Gastrocnemius medialis (tissue), 4 donors: ENCODE measurements at regions not wholly inside any gene's neighbourhood (a gene's known extent, or its start where the extent isn't known, plus 50 kb on each side); places are given as distances from the start of the nearest gene placed in this dataset.

ENCODE experiments used
- CTCF ChIP-seq, 5 experiments: fragments of 450-650 bp in 3 of 5; fragments of 200-600 bp in 2 of 5; sonication (generic) in 2 of 5; IDR thresholded peaks in 4 of 5; conservative IDR thresholded peaks in 1 of 5; 1 replicate in 4 of 5; 2 replicates in 1 of 5; pipeline ENCODE4 v1.5.1; 2016 to 2019; ENCODE audit warnings: antibody characterized with exemption in 5 of 5, mild to moderate bottlenecking in 3 of 5, moderate library complexity in 3 of 5
- POLR2A ChIP-seq, 2 donors: fragments of 450-650 bp; IDR thresholded peaks; one replicate each; pipeline ENCODE4 v1.6.1; 2017; ENCODE audit warnings: antibody characterized with exemption in 2 of 2, mild to moderate bottlenecking in 2 of 2, moderate library complexity in 2 of 2

DNA sequence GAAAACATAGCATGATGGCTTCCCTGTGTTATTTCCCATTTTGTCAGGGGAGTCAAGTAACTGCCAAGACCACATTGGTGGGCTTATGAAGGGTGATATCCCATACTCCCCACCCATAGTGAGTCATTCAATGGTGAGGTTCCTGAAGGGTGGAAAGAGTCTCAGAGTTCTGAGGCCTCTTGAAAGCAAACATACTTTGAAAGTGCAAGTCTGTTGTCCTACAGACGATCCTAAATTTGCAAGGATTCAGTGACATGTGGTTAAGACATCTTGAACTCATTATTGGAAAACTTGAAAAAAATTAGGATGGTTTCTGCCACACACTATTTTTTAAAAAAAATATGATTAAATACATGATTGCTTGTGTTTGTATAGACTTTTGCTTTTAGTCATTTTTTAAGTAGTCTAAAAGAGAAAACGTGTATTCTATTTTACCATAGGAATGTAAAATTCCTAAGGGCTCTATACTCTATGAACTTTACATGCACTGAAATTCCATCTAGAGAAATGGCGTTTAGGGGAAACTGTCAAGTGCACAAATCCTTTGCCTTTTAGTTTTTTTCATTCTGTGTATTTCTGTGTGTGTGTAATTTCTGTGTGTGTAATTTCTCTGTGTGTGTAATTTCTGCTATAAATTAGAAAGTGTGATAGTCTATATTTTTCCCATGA is 225.5 kb upstream of the ADAMTS5 start:
- TF ChIP-seq CTCF (IDR thresholded peaks at IDR 0.05 in 4 of 5, conservative IDR thresholded peaks at IDR 0.05 in 1 of 5), result no peak
- TF ChIP-seq POLR2A (IDR thresholded peaks at IDR 0.05), result no peak
